SK-N-SH treated with all-trans-retinoic acid at 6 μM for 48 hours (cell line): ENCODE measurements at regions not wholly inside any gene's neighbourhood (a gene's known extent, or its start where the extent isn't known, plus 50 kb on each side); places are given as distances from the start of the nearest gene placed in this dataset.

ENCODE experiments used
- ATAC-seq: fragments of 200-7000 bp; cut with Tn5 transposase; 3 replicates; pipeline ENCODE4 v1.9.1; 2020; ENCODE audit warnings: mild to moderate bottlenecking, moderate library complexity
- BACH2 ChIP-seq: fragments of 250-450 bp; sonication (Bioruptor Pico); IDR thresholded peaks from 2 replicates; pipeline ENCODE4 v1.9.0; 2021; ENCODE audit warnings: mild to moderate bottlenecking, borderline replicate concordance
- CSDC2 ChIP-seq: fragments of 250-450 bp; sonication (Bioruptor Pico); IDR thresholded peaks from 2 replicates; pipeline ENCODE4 v1.5.0; 2020; ENCODE audit warnings: mild to moderate bottlenecking, moderate library complexity
- CSRNP3 ChIP-seq: fragments of 250-450 bp; sonication (Bioruptor Pico); IDR thresholded peaks from 2 replicates; pipeline ENCODE4 v1.5.1; 2021; ENCODE audit warnings: mild to moderate bottlenecking, moderate library complexity
- ESRRG ChIP-seq: fragments of 250-450 bp; sonication (Bioruptor Pico); IDR thresholded peaks from 2 replicates; pipeline ENCODE4 v1.6.1; 2021; ENCODE audit warnings: mild to moderate bottlenecking
- ISL1 ChIP-seq: fragments of 250-450 bp; sonication (Bioruptor Pico); IDR thresholded peaks from 2 replicates; pipeline ENCODE4 v2.1.2; 2022; ENCODE audit warnings: mild to moderate bottlenecking, moderate library complexity
- OSR1 ChIP-seq: fragments of 250-450 bp; sonication (Bioruptor Pico); IDR thresholded peaks from 2 replicates; pipeline ENCODE4 v1.8.0; 2022; ENCODE audit warnings: moderate library complexity, mild to moderate bottlenecking, inconsistent platforms
- RARB ChIP-seq: fragments of 250-450 bp; sonication (Bioruptor Pico); IDR thresholded peaks from 2 replicates; pipeline ENCODE4 v1.8.0; 2021; ENCODE audit warnings: mild to moderate bottlenecking, moderate library complexity
- SNAI2 ChIP-seq: fragments of 250-450 bp; sonication (Bioruptor Pico); IDR thresholded peaks from 2 replicates; pipeline ENCODE4 v1.5.0; 2020; ENCODE audit warnings: mild to moderate bottlenecking, moderate library complexity
- TCF4 ChIP-seq: fragments of 250-450 bp; sonication (Bioruptor Pico); IDR thresholded peaks from 2 replicates; pipeline ENCODE4 v1.8.0; 2021; ENCODE audit warnings: mild to moderate bottlenecking, moderate library complexity, borderline replicate concordance
- TOX ChIP-seq: fragments of 250-450 bp; sonication (Bioruptor Pico); IDR thresholded peaks from 2 replicates; pipeline ENCODE4 v1.8.0; 2021; ENCODE audit warnings: mild to moderate bottlenecking, moderate library complexity, borderline replicate concordance
- ZC3H10 ChIP-seq: fragments of 250-450 bp; sonication (Bioruptor Pico); IDR thresholded peaks from 2 replicates; pipeline ENCODE4 v1.5.1; 2021; ENCODE audit warnings: mild to moderate bottlenecking, moderate library complexity
- ZFP3 ChIP-seq: fragments of 250-450 bp; sonication (Bioruptor Pico); IDR thresholded peaks from 2 replicates; pipeline ENCODE4 v1.5.0; 2020; ENCODE audit warnings: mild to moderate bottlenecking, moderate library complexity
- ZFP30 ChIP-seq: fragments of 450-650 bp; formaldehyde crosslinking; IDR thresholded peaks from 2 replicates; pipeline ENCODE4 v1.5.0; 2022; ENCODE audit warnings: mild to moderate bottlenecking, moderate library complexity
- ZNF565 ChIP-seq: fragments of 450-650 bp; formaldehyde crosslinking; conservative IDR thresholded peaks from 2 replicates; pipeline ENCODE4 v1.5.0; 2020; ENCODE audit warnings: low read depth, mild to moderate bottlenecking, moderate library complexity
- ZNF70 ChIP-seq: fragments of 450-650 bp; formaldehyde crosslinking; IDR thresholded peaks from 2 replicates; pipeline ENCODE4 v1.5.0; 2020; ENCODE audit warnings: mild to moderate bottlenecking, moderate library complexity
- ZNF8 ChIP-seq: fragments of 450-650 bp; formaldehyde crosslinking; IDR thresholded peaks from 2 replicates; pipeline ENCODE4 v1.5.0; 2020; ENCODE audit warnings: mild to moderate bottlenecking, moderate library complexity
- TF ChIP-seq, protein P1 (sequence below): fragments of 250-450 bp; sonication (Bioruptor Pico); IDR thresholded peaks from 2 replicates; pipeline ENCODE4 v1.8.0; 2020; ENCODE audit warnings: mild to moderate bottlenecking, moderate library complexity, borderline replicate concordance
- TF ChIP-seq, protein P2 (sequence below): fragments of 250-450 bp; sonication (Bioruptor Pico); IDR thresholded peaks from 2 replicates; pipeline ENCODE4 v1.5.1; 2020; ENCODE audit warnings: low read depth, mild to moderate bottlenecking, moderate library complexity
- TF ChIP-seq, protein P3 (sequence below): fragments of 250-450 bp; sonication (Bioruptor Pico); IDR thresholded peaks from 2 replicates; pipeline ENCODE4 v1.5.0; 2020; ENCODE audit warnings: mild to moderate bottlenecking, moderate library complexity

DNA sequence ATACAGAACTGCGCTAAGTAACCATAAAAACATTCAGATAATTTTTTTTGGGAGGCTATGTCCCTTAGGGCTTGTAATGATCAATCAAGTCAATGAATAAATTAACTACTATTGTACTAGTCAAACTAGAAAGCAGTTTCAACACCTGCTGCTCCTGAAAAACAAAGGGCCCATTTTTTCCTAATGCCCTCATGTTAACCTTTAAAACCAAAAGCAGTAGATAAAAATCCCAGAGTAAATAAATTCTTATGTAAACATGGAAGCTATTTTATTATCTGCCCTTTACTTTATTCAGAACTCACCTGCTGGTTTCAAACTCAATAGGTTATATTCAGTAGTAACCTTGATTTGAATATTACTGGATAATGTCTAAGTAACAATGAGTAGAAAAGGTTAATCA is 159.5 kb upstream of the STARD13 start:
- TF ChIP-seq ZNF8 (CRISPR knock-in tag), result no peak
- TF ChIP-seq, protein P1, sequence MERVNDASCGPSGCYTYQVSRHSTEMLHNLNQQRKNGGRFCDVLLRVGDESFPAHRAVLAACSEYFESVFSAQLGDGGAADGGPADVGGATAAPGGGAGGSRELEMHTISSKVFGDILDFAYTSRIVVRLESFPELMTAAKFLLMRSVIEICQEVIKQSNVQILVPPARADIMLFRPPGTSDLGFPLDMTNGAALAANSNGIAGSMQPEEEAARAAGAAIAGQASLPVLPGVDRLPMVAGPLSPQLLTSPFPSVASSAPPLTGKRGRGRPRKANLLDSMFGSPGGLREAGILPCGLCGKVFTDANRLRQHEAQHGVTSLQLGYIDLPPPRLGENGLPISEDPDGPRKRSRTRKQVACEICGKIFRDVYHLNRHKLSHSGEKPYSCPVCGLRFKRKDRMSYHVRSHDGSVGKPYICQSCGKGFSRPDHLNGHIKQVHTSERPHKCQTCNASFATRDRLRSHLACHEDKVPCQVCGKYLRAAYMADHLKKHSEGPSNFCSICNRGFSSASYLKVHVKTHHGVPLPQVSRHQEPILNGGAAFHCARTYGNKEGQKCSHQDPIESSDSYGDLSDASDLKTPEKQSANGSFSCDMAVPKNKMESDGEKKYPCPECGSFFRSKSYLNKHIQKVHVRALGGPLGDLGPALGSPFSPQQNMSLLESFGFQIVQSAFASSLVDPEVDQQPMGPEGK, result no peak
- TF ChIP-seq CSRNP3, result no peak
- TF ChIP-seq ESRRG (CRISPR knock-in tag), result no peak
- no peak for TF ChIP-seq ZFP3
- TF ChIP-seq, protein P2, sequence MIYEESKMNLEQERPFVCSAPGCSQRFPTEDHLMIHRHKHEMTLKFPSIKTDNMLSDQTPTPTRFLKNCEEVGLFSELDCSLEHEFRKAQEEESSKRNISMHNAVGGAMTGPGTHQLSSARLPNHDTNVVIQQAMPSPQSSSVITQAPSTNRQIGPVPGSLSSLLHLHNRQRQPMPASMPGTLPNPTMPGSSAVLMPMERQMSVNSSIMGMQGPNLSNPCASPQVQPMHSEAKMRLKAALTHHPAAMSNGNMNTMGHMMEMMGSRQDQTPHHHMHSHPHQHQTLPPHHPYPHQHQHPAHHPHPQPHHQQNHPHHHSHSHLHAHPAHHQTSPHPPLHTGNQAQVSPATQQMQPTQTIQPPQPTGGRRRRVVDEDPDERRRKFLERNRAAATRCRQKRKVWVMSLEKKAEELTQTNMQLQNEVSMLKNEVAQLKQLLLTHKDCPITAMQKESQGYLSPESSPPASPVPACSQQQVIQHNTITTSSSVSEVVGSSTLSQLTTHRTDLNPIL (CRISPR knock-in tag), result no peak
- TF ChIP-seq ZNF70 (CRISPR knock-in tag), result no peak
- TF ChIP-seq OSR1 (CRISPR knock-in tag), result no peak
- no peak for TF ChIP-seq BACH2
- no peak for TF ChIP-seq TOX (CRISPR knock-in tag)

DNA sequence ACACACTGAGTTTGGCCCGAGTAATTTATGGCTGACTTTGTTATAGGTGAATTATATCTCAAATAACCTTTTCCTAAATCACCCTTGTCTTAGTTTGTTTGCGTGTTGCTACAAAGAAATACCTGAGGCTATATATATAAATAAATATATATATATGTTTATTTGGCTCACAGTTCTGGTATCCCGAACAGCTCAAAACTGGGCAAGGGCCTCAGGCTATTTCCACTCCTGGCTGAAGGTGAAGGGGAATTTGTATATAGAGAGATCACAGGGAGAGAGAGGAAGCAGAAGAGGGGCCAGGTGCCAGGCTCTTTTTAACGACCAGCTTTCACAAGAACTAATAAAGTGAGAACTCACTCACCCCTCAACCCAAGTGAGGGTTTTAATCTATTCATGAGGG is 159.9 kb upstream of the STARD13 start:
- TF ChIP-seq ZNF8 (CRISPR knock-in tag) (no peak), OSR1 (CRISPR knock-in tag) (no peak), RARB (CRISPR knock-in tag) (no peak), CSRNP3 (no peak), TOX (CRISPR knock-in tag) (no peak), ZC3H10 (CRISPR knock-in tag) (no peak), SNAI2 (CRISPR knock-in tag) (no peak), BACH2 (no peak), ESRRG (CRISPR knock-in tag) (no peak), ISL1 (CRISPR knock-in tag) (no peak), ZFP30 (CRISPR knock-in tag) (no peak), TCF4 (no peak), ZNF565 (CRISPR knock-in tag) (no peak), ZFP3 (no peak), CSDC2 (CRISPR knock-in tag) (no peak), ZNF70 (CRISPR knock-in tag) (no peak)
- TF ChIP-seq, protein P2 (CRISPR knock-in tag), result no peak
- TF ChIP-seq, protein P3, sequence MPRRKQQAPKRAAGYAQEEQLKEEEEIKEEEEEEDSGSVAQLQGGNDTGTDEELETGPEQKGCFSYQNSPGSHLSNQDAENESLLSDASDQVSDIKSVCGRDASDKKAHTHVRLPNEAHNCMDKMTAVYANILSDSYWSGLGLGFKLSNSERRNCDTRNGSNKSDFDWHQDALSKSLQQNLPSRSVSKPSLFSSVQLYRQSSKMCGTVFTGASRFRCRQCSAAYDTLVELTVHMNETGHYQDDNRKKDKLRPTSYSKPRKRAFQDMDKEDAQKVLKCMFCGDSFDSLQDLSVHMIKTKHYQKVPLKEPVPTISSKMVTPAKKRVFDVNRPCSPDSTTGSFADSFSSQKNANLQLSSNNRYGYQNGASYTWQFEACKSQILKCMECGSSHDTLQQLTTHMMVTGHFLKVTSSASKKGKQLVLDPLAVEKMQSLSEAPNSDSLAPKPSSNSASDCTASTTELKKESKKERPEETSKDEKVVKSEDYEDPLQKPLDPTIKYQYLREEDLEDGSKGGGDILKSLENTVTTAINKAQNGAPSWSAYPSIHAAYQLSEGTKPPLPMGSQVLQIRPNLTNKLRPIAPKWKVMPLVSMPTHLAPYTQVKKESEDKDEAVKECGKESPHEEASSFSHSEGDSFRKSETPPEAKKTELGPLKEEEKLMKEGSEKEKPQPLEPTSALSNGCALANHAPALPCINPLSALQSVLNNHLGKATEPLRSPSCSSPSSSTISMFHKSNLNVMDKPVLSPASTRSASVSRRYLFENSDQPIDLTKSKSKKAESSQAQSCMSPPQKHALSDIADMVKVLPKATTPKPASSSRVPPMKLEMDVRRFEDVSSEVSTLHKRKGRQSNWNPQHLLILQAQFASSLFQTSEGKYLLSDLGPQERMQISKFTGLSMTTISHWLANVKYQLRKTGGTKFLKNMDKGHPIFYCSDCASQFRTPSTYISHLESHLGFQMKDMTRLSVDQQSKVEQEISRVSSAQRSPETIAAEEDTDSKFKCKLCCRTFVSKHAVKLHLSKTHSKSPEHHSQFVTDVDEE (CRISPR knock-in tag), result no peak
- no peak for ATAC-seq

More for the DNA sequence above, 159.5 kb upstream of the STARD13 start:
- no peak for ATAC-seq
